IMR-90 (cell line): ENCODE measurements at regions not wholly inside any gene's neighbourhood (a gene's known extent, or its start where the extent isn't known, plus 50 kb on each side); places are given as distances from the start of the nearest gene placed in this dataset.

ENCODE experiments used
- ATAC-seq: fragments of 200-7000 bp; cut with Tn5 transposase; 2 replicates; pipeline ENCODE4 v1.9.1; 2020; ENCODE audit warnings: low read depth, mild to moderate bottlenecking, moderate library complexity
- BruUV-seq: library from RNA; stranded (reverse); fragments of 400-500 nt; replicated peaks from 2 replicates; lab custom pipeline; 2021; lab: Mats Ljungman, UMichigan
- CTCF ChIA-PET: fragments of 300-600 bp; formaldehyde crosslinking; extraction: SDS; loops from one replicate; lab custom pipeline; 2021; ENCODE audit warnings: antibody characterized with exemption; lab: Yijun Ruan, JAX
- POLR2A ChIA-PET: fragments of 300-600 bp; sonication (Branson Sonifier 250); formaldehyde crosslinking; loops from one replicate; lab custom pipeline; 2022; ENCODE audit warnings: antibody characterized with exemption; ENCODE audit not compliant: unreplicated experiment; lab: Charles Lee
- DNase-seq: peaks from one replicate; pipeline ENCODE4 v3.0.0; 2013
- H2AFZ ChIP-seq: replicated peaks from 2 replicates; pipeline ENCODE3; 2013; ENCODE audit warnings: low read length, mild to moderate bottlenecking; ENCODE audit not compliant: poor library complexity
- H2AK5ac ChIP-seq: 2 replicates; pipeline ENCODE4 v1.6.1; 2013; ENCODE audit warnings: low read depth, low read length, inconsistent platforms
- H2AK9ac ChIP-seq: replicated peaks from 2 replicates; pipeline ENCODE3; 2013; ENCODE audit warnings: mild to moderate bottlenecking, low read depth, low read length, moderate library complexity; ENCODE audit not compliant: poor library complexity
- H2BK120ac ChIP-seq: 2 replicates; pipeline ENCODE4 v1.6.1; 2013; ENCODE audit warnings: low read depth, low read length, inconsistent platforms
- H2BK15ac ChIP-seq: 3 replicates; pipeline ENCODE4 v1.6.1; 2013; ENCODE audit warnings: low read depth, low read length, inconsistent platforms
- H2BK20ac ChIP-seq: 2 replicates; pipeline ENCODE4 v1.6.1; 2013; ENCODE audit warnings: low read depth, mild to moderate bottlenecking, inconsistent platforms, low read length, moderate library complexity
- H2BK5ac ChIP-seq: 2 replicates; pipeline ENCODE4 v1.6.1; 2013; ENCODE audit warnings: mild to moderate bottlenecking, low read depth, low read length, inconsistent platforms; ENCODE audit not compliant: poor library complexity, severe bottlenecking
- H3K14ac ChIP-seq: replicated peaks from 2 replicates; pipeline ENCODE4 v1.6.1; 2013; ENCODE audit warnings: low read depth, low read length, inconsistent platforms
- H3K18ac ChIP-seq: 2 replicates; pipeline ENCODE4 v1.6.1; 2013; ENCODE audit warnings: low read depth, low read length, control low read depth
- H3K23ac ChIP-seq: 2 replicates; pipeline ENCODE4 v1.6.1; 2013; ENCODE audit warnings: low read depth, low read length, inconsistent platforms
- H3K27ac ChIP-seq: 2 replicates; pipeline ENCODE4 v1.5.1; 2013; ENCODE audit warnings: mild to moderate bottlenecking, control low read depth, low read length; ENCODE audit not compliant: insufficient read depth
- H3K27me3 ChIP-seq: 2 replicates; pipeline ENCODE4 v1.6.1; 2013; ENCODE audit warnings: low read length; ENCODE audit not compliant: control insufficient read depth, insufficient read depth
- H3K36me3 ChIP-seq: 2 replicates; pipeline ENCODE4 v1.6.1; 2013; ENCODE audit warnings: low read length, mixed read lengths; ENCODE audit not compliant: control insufficient read depth, insufficient read depth
- H3K4ac ChIP-seq: 2 replicates; pipeline ENCODE4 v1.6.1; 2013; ENCODE audit warnings: low read depth, low read length, inconsistent platforms
- H3K4me1 ChIP-seq: 2 replicates; pipeline ENCODE4 v1.6.1; 2013; ENCODE audit warnings: low read length, mixed read lengths; ENCODE audit not compliant: control insufficient read depth, insufficient read depth
- H3K4me2 ChIP-seq: 2 replicates; pipeline ENCODE4 v1.6.1; 2013; ENCODE audit warnings: low read depth, mild to moderate bottlenecking, control low read depth, low read length, moderate library complexity
- H3K4me3 ChIP-seq: 2 replicates; pipeline ENCODE4 v1.5.1; 2013; ENCODE audit warnings: low read depth, mild to moderate bottlenecking, control low read depth, low read length, moderate library complexity; ENCODE audit not compliant: insufficient read depth
- H3K56ac ChIP-seq: 2 replicates; pipeline ENCODE4 v1.6.1; 2013; ENCODE audit warnings: low read length, inconsistent platforms; ENCODE audit not compliant: insufficient read depth; ENCODE audit errors: extremely low read depth
- H3K79me1 ChIP-seq, 2 experiments: 2 replicates each; pipeline ENCODE4 v1.6.1; 2013; ENCODE audit warnings: low read length in 2 of 2, inconsistent platforms in 1 of 2, low read depth in 1 of 2
- H3K9ac ChIP-seq: 2 replicates; pipeline ENCODE4 v1.6.1; 2013; ENCODE audit warnings: low read depth, low read length, control low read depth
- H3K9me1 ChIP-seq: 2 replicates; pipeline ENCODE4 v1.6.1; 2013; ENCODE audit warnings: low read length, inconsistent platforms; ENCODE audit not compliant: insufficient read depth
- H3K9me3 ChIP-seq: 2 replicates; pipeline ENCODE4 v1.6.1; 2013; ENCODE audit warnings: low read length; ENCODE audit not compliant: control insufficient read depth, insufficient read depth
- H4K20me1 ChIP-seq: 2 replicates; pipeline ENCODE4 v1.6.1; 2013; ENCODE audit warnings: low read length, inconsistent platforms; ENCODE audit not compliant: insufficient read depth
- H4K5ac ChIP-seq: 2 replicates; pipeline ENCODE4 v1.6.1; 2013; ENCODE audit warnings: mild to moderate bottlenecking, low read depth, low read length, control low read depth
- H4K8ac ChIP-seq, 2 experiments: 2 replicates each; pipeline ENCODE4 v1.6.1; 2013; ENCODE audit warnings: low read depth in 2 of 2, low read length in 2 of 2, control low read depth in 1 of 2, inconsistent platforms in 1 of 2
- H4K91ac ChIP-seq: 2 replicates; pipeline ENCODE4 v1.6.1; 2013; ENCODE audit warnings: low read depth, low read length, inconsistent platforms; ENCODE audit not compliant: insufficient read depth
- CTCF ChIP-seq: conservative IDR thresholded peaks from 2 replicates; pipeline ENCODE4 v1.5.1; 2012; ENCODE audit warnings: mild to moderate bottlenecking, low read depth, low read length, improper control_type of control experiment
- ELK1 ChIP-seq: fragments of 150-350 bp; IDR thresholded peaks from 2 replicates; pipeline ENCODE4 v1.6.1; 2016; ENCODE audit warnings: low read depth, mild to moderate bottlenecking, low read length, moderate library complexity, borderline replicate concordance
- NFE2L2 ChIP-seq: fragments of 150-350 bp; IDR thresholded peaks from 2 replicates; pipeline ENCODE4 v1.6.1; 2016; ENCODE audit warnings: low read depth, mild to moderate bottlenecking, low read length
- RCOR1 ChIP-seq: IDR thresholded peaks from 2 replicates; pipeline ENCODE4 v1.6.1; 2012; ENCODE audit warnings: mild to moderate bottlenecking, low read length, improper control_type of control experiment; ENCODE audit not compliant: insufficient replicate concordance
- RFX5 ChIP-seq: IDR thresholded peaks from 2 replicates; pipeline ENCODE4 v1.8.0; 2012; ENCODE audit warnings: low read depth, mild to moderate bottlenecking, low read length, moderate library complexity
- SMC3 ChIP-seq: fragments of 150-350 bp; IDR thresholded peaks from 2 replicates; pipeline ENCODE4 v1.6.1; 2016; ENCODE audit warnings: low read depth, mild to moderate bottlenecking, antibody characterized with exemption, low read length, moderate library complexity
- USF2 ChIP-seq: fragments of 150-350 bp; IDR thresholded peaks from 2 replicates; pipeline ENCODE4 v1.6.1; 2017; ENCODE audit warnings: mild to moderate bottlenecking, antibody characterized with exemption, low read length, low read depth
- WGBS, 2 experiments: methylation state at CpG; one replicate each; pipeline versions ENCODE4 v1.1.5 to v1.1.7; 2013; ENCODE audit warnings: missing lambda C conversion rate in 2 of 2; ENCODE audit not compliant: insufficient read length in 1 of 2; ENCODE audit errors: extremely low coverage in 2 of 2; 5-methylcytosine and 5-hydroxymethylcytosine counted together
- dilution Hi-C: fragments of 300-500 bp; cut with HindIII; formaldehyde crosslinking; loops from one replicate; pipeline ENCODE4 v1.14.3; 2018; ENCODE audit warnings: low sequenced_read_pairs; ENCODE audit not compliant: unreplicated experiment
- in situ Hi-C: fragments of 300-500 bp; cut with MboI; formaldehyde crosslinking; loops from 3 replicates; pipeline ENCODE4 v1.14.3; 2019; ENCODE audit warnings: low sequenced_read_pairs, inconsistent platforms, mixed read lengths
- intact Hi-C: fragments of 100-400 bp; cut with micrococcal nuclease; formaldehyde crosslinking; loops from 2 replicates; pipeline ENCODE4 v1.10.0; 2022

- intact Hi-C loops (no loop called here), in situ Hi-C loops (no loop called here), dilution Hi-C loops (no loop called here)
- no peak overlapping the region for H4K5ac ChIP-seq
- no TSS peak for BruUV-seq
- TF ChIP-seq USF2 (no peak), RCOR1 (no peak), RFX5 (no peak), SMC3 (no peak), CTCF (no peak), ELK1 (no peak), NFE2L2 (no peak)
- H4K8ac ChIP-seq = no peak overlapping the region
- H2BK120ac ChIP-seq = no peak overlapping the region
- H3K14ac ChIP-seq = no peak overlapping the region
- H3K9me1 ChIP-seq = no peaks in the 10 kb centered on the region
- no peaks in the 10 kb centered on the region for H3K79me1 ChIP-seq
- POLR2A ChIA-PET = no interaction called here
- H2AK9ac ChIP-seq = no peak overlapping the region
- H3K4ac ChIP-seq = no peak overlapping the region
- no peak overlapping the region for H2AK5ac ChIP-seq
- H3K4me1 ChIP-seq = no peaks in the 10 kb centered on the region
- WGBS, 2 experiments = no CpG with 5 or more reads among the region's 1 CpG
- no peak overlapping the region for H4K91ac ChIP-seq
- no peaks in the 10 kb centered on the region for H4K20me1 ChIP-seq
- no peak overlapping the region for H2BK20ac ChIP-seq
- H3K18ac ChIP-seq = no peak overlapping the region
- no peaks in the 10 kb centered on the region for H3K36me3 ChIP-seq
- no peak overlapping the region for H2AFZ ChIP-seq
- H3K23ac ChIP-seq = no peak overlapping the region
- DNase-seq (no peak), ATAC-seq (no peak)
- no peak overlapping the region for H2BK15ac ChIP-seq
- no peak overlapping the region for H3K56ac ChIP-seq
- no peak overlapping the region for H3K4me3 ChIP-seq
- no peak overlapping the region for H3K9ac ChIP-seq
- CTCF ChIA-PET = no interaction called here
- no peak overlapping the region for H3K4me2 ChIP-seq
- H3K27me3 ChIP-seq = no peaks in the 10 kb centered on the region
- H3K9me3 ChIP-seq = no peaks in the 10 kb centered on the region
- H2BK5ac ChIP-seq = no peak overlapping the region
- H3K27ac ChIP-seq = no peak overlapping the region
Observed at GRCh38 chr2:36267194-36267593, 88.4 kb upstream of the CRIM1 start.
